ENCODE measurements at regions not wholly inside any gene's neighbourhood (a gene's known extent, or its start where the extent isn't known, plus 50 kb on each side); places are given as distances from the start of the nearest gene placed in this dataset.

DNA sequence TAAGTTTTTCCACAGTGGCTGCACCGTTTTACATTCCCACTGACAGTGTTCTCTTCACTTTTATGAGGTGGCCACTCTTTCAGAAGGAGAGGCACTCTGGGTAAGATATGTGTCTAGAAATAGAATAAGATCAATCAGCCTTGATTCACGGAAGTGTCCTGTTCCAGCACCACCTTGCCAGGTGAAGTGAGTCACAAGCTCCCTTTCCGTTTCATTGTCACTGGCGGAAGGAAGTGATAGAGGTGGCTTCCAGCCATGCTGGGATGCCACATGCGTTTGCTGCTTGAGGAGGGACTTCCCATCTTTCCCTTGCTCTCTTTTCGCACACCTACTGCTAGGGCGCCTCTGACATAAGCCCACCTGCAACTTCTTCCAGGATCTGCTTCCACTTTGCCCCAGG is 217.1 kb downstream of the PIK3R1 start:
- peak in 1 of 2 donors; percentile 8 for ATAC-seq

DNA sequence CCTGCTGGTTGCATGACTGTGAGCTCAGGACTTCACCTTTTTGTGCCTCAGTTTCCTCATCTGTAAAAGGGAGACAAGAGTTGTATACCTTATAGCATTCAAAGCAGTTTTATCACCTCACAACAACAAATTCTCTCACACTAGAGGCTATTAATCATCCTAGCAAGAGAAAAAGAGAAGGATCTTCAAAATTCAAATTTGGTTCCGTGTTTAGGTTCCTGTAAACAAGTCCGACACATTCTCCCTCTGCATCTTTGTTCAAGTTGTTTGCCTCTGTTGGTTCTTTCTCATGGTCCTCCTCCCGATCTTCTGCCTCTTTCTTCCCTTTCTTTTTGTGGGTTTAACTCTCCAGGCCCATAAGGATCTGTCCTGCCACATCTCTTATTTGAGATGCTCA is 218.0 kb downstream of the PIK3R1 start:
- ATAC-seq = no peak

DNA sequence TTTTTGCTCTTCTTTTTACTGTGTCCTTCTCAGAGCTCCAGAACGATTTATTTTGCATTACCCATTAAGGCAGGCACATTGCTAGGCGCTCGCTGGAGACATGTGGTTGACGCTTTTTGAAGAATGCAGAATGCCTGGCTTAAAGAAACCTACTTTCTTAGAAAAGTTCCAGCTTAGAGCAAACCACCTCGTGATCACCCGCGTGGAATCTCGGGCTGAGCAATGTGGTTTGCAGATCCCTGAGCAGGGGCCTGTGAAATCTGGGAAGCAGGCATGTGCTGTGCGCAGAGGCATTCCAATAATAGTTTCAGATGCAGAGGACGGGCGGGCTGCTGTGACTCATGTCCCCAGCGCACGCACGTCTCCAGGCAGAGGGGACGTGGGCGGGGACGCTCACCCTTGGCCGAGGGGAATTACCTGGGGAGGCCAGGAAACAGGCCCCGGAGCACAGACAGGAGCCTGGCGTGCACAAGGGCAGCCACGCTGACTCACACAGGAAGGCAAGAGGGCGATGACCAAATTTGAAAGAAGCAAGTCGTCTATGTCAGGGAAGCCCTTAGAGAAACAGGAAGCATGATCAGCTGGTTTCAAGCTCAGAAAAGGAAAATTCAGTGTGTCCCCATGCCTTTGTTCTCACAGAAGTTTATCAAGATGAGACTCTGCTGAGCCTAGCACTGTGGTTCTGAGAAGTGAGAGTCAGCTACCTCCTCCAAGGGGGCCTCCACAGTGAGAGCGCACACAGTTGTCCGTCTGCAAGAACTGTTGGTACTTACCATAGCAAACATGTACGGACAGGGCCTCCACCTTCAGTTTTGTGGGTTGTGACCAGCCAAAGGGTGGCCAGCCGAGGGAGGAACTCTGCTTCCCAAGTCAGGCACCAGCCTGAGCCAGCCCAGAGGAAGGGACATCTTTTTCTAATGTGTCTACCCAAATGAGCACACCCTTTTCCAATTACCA is 218.6 kb downstream of the PIK3R1 start:
- peak; percentile 94 to 95 for ATAC-seq

DNA sequence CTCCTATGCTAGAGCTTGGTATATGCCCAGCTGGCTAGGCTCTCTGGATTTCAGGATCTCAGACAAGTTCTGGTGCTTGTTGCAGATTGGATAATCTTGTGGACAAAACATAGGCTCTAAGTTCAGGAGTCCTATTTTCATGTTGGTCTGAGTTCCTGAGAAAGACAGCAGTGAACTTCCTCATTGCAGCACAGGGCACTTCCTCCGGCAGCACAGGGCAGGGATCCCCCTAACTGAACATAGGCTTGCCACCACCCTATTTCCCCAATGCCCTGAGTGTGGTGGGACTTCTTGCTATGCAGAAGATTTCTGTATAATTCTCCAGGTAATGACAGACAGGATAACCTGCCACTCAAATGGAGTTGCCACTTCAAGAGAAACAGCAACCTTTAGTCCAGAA is 220.1 kb downstream of the PIK3R1 start:
- no peak for ATAC-seq

- ATAC-seq = no peak
These were observed 221.3 kb downstream of the PIK3R1 start for GRCh38 chr5:68436686-68437520.

DNA sequence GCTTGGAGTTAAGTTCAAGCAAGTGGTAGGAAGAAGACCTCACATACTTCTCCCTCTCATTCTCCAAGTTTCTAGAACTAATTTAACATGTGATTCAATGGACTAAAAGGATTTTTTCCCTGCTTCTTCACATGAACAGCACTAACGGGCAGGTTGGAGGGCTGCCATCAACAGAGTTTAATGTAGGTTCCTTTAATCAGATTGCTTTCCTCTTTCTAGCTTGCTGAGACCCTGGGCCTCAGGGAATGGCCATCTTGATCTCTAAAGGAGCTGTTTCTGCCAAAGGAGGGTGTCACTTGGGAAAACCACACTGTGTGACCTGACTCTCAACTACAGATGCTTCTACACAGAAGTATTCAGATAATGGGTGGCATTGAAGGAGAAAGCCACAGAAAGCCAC is 223.3 kb downstream of the PIK3R1 start:
- ATAC-seq = no peak

GRCh38 chr5:68440245-68440644 is 224.7 kb downstream of the PIK3R1 start:
- ATAC-seq = no peak

GRCh38 chr5:68440651-68441050 is 225.1 kb downstream of the PIK3R1 start:
- no peak for ATAC-seq

- ATAC-seq = peak; percentile 53 to 55
These were observed 225.9 kb downstream of the PIK3R1 start for GRCh38 chr5:68441309-68442073.

GRCh38 chr5:68443091-68443490 is 227.5 kb downstream of the PIK3R1 start:
- no peak for ATAC-seq

DNA sequence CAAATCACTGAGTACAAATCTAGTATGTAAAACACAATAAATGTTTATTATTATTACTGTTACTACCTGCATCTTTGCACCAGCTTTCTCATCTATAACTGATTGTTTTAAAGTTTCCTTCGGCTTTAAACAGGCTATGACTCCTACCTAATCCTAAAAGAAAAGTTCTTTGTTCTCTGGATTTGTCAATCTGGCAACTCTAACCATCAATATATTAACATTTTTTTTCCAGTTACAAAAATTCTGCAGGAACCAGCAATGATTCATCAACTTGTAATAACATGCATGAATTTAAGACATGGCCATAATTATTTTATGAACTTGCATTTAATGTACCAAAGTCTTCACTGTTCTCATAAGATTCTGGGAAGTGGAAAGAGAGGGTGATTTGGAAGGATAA is 228.5 kb downstream of the PIK3R1 start:
- no peak for ATAC-seq

DNA sequence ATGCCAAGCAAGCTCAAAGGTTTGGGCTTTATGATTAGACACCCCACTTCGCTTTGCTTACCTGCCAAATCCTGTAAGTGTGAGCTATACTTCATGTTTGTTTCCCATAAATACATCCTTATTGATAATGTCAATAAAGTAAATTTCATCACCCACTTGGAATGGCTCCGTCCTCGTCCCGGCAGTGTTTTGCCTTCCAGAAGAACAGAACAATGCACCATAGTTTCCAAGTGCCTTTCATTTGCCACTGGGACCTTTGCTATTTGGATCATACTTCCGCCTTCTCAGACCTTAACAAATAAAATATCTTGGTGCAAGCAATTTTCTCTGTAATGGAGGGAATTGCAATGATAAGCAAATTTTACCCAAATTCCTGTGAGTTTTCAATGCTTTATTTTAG is 229.3 kb downstream of the PIK3R1 start:
- no peak for ATAC-seq

DNA sequence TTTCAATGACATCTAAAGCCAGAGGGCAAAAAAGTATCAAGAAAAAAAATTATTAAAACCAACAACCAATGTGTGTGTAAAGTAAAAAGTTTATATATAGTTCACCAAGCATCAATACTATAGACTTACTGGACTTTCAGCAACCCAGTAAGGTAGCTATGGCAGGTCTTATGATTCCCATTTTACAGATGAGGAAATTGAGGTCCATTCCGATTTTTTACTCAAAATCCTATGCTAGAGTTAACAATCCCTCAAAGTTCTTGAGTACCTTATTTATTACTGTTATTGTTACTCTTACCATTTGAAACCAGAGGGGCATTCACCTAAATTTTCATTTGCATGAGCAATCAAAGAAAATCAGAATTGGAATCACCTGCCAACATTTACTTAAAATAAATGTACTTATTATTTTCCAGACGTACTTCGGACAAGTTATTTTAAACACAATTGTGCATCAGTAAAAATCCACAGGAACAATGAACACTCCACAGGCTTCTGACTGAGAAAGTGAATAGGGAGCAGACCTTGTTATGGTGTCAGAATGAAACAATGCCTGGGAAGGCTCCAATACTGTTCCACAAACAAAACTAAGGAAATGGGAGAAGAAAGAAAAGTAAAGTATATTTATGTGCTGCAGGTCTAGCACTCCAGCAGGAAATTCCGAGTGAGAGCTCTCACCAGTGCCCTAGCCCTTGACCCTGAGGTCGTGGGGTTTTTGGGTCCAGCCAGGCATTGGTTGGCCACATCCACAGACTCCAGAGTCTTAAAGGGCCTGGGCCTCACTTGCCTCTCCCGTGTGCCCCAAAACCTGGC is 229.9 kb downstream of the PIK3R1 start:
- no peak for ATAC-seq

DNA sequence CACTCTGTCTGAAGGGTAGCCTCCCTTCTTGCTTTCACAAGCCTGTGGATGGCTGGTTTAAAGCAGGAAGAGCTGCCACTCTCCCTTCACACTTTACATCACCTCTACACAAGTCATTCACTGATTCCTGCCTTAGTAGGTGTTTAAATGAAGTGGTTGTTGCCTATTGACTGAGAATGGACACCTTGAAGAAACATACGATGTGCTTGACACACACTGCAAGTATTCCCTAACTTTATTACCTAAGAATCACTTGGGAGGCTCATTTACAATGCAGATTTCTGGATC is 230.5 kb downstream of the PIK3R1 start:
- no peak for ATAC-seq

- no peak for ATAC-seq
These were observed 230.9 kb downstream of the PIK3R1 start for GRCh38 chr5:68446487-68446894.

DNA sequence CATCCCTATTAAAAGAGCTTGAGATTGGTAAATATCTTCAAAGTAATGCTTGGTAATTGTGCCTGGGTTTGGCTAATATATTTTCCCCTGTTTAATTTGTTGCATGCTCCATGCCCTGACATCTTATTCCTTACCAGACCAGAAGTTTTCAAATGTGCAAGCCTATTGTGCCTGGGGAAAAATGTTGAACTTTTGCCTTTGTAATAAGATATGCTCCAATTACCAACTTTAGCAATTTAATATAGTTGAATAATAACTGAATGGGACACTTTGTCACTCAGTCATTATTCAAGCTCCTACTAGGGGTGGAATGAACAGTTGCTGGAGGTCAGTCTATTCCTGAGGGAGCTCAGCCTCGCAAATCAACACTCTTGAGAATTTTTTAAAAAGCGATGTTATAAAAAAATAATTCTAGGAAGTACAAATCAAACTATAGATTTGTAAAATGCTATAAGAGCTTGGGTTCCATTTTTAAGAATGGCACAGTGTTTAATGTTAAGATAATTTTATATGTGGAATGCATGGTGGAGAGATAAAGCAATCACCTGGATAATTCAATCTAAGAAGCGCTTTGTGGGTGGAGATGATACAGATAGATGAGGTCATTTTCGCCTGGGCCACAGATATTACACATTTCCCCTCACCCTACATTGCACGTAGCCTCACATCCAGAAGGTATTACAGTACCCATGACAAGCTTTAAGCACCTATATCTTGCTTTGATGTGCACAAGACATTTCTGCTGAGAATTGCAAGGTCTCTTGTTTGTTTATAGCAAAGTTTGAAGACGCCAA is 231.8 kb downstream of the PIK3R1 start:
- no peak for ATAC-seq

DNA sequence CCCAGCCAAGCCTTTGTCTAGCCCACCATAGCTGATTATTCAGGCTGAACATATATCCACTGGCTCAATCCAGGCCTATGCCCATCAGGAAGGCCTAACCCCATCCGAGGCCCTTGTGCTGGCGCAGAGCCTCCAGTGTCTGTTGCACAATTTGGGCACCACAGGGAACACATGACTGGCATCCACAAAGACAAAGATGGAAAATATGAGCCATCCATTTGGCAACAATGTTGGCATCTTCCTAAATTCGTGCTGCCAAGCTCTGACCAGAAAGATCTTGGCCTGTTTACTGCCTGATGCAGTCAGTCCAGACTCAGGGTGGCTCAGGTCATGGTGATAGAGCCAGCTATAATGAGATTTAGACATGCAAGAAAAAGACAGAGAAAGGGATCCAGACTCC is 233.8 kb downstream of the PIK3R1 start:
- ATAC-seq = no peak

DNA sequence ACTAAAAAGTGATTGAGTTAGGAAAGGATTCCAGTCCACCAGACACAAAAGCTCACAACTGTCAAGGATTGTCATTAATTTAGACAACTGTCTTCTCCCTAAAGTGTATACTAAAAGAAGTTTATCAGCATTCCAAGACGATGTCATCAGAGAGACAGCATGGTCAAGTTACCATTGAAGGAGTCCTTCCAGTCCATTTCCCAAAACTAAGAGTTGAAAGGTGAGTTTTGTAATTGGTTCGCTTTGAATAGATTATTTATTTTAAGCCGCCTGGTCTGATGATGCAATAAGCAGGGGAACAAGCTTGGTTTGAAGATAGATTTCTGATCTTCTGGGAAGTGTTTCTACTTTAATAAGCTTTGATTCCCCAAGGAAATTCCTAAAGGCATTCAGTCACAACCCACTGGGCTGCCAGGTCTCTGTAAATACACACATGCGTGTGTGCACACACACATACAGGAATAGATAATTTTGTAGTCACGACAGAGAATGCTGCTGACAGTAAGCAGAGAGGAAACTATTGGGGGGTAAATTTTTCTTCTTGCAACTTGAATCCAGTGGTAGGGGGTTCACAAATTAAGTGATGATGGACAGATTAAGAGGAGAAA is 234.8 kb downstream of the PIK3R1 start:
- no peak for ATAC-seq

DNA sequence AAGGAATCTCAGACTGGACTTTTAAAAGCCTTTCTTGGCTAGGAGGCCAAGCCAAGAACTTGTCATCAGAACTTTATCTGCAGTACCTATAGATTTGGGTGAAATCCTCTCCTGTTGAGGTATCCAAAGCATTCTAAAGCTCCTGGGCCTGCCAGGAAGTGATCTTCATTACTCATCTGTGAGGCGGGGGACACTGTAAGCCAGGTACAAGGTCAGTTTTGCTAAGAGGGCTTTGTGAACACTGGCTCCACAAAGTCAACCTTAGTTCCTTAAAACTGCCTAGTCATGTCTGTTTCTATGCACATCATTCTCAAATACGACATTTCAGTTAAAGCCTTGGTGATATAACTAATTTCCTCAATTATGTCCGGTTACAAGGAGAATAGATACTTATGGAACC is 236.7 kb downstream of the PIK3R1 start:
- no peak for ATAC-seq

- no peak for ATAC-seq
These were observed 238.6 kb downstream of the PIK3R1 start for GRCh38 chr5:68454172-68454571.

DNA sequence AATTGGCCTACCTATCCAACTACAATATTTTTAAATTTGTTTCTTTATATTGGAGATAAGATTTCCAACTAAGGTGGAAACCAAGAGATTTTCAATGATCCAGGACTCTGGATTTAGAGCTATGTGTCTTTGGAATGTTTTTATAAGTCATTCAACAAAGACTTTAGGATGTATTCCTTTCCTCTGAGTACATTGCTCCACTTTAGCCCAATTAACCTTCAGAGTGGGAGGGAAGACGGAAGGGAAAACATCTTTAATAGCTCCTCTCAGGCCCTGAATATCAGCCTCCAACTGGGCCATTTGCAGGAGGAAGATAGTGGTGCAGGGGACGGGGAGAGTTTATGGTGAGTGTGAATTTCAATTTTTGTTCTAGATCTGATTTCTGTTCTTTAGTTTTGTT is 239.2 kb downstream of the PIK3R1 start:
- ATAC-seq = no peak

All from activated CD4-positive, CD25-positive, alpha-beta regulatory T cell treated with anti-CD3 and anti-CD28 coated beads, Interleukin-2, amount 50 U/mL, for 24 hours (primary cell).